Tibial nerve (tissue), 4 donors: ENCODE measurements at regions not wholly inside any gene's neighbourhood (a gene's known extent, or its start where the extent isn't known, plus 50 kb on each side); places are given as distances from the start of the nearest gene placed in this dataset.

ENCODE experiments used
- CTCF ChIP-seq, 5 experiments: fragments of 200-600 bp in 3 of 5; fragments of 450-650 bp in 2 of 5; sonication (generic) in 3 of 5; IDR thresholded peaks; one replicate each; pipeline ENCODE4 v1.5.1; 2016 to 2019; ENCODE audit warnings: antibody characterized with exemption in 5 of 5, mild to moderate bottlenecking in 3 of 5, moderate library complexity in 2 of 5
- EP300 ChIP-seq, 2 donors: sonication (generic); formaldehyde crosslinking; IDR thresholded peaks; one replicate each; pipeline ENCODE4 v1.6.1; 2017; ENCODE audit warnings: antibody characterized with exemption in 2 of 2, mild to moderate bottlenecking in 1 of 2
- POLR2A ChIP-seq, 2 donors: fragments of 450-650 bp; IDR thresholded peaks; one replicate each; pipeline ENCODE4 v1.6.1; 2017; ENCODE audit warnings: antibody characterized with exemption in 2 of 2, mild to moderate bottlenecking in 2 of 2, moderate library complexity in 2 of 2

GRCh38 chr2:193024791-193025190, 830.1 kb upstream of the TMEFF2 start:
- TF ChIP-seq POLR2A (IDR thresholded peaks at IDR 0.05) (no peak), CTCF (IDR thresholded peaks at IDR 0.05) (no peak), EP300 (IDR thresholded peaks at IDR 0.05) (no peak)
